Loucy (cell line): ENCODE measurements at regions not wholly inside any gene's neighbourhood (a gene's known extent, or its start where the extent isn't known, plus 50 kb on each side); places are given as distances from the start of the nearest gene placed in this dataset.

Source experiments
- EZH2phosphoT487 ChIP-seq: fragments of 200-600 bp; IDR thresholded peaks from 2 replicates; pipeline ENCODE4 v1.6.1; 2018; ENCODE audit warnings: antibody characterized with exemption, mild to moderate bottlenecking, moderate library complexity, borderline replicate concordance
- TF ChIP-seq, protein P1 (sequence below): fragments of 200-600 bp; sonication (generic); conservative IDR thresholded peaks from 2 replicates; pipeline ENCODE4 v1.5.1; 2014; ENCODE audit warnings: mild to moderate bottlenecking, antibody characterized with exemption, low read length

GRCh38 chr7:109893231-109893630, 1197.7 kb upstream of the LRRN3 start:
- TF ChIP-seq, protein P1, sequence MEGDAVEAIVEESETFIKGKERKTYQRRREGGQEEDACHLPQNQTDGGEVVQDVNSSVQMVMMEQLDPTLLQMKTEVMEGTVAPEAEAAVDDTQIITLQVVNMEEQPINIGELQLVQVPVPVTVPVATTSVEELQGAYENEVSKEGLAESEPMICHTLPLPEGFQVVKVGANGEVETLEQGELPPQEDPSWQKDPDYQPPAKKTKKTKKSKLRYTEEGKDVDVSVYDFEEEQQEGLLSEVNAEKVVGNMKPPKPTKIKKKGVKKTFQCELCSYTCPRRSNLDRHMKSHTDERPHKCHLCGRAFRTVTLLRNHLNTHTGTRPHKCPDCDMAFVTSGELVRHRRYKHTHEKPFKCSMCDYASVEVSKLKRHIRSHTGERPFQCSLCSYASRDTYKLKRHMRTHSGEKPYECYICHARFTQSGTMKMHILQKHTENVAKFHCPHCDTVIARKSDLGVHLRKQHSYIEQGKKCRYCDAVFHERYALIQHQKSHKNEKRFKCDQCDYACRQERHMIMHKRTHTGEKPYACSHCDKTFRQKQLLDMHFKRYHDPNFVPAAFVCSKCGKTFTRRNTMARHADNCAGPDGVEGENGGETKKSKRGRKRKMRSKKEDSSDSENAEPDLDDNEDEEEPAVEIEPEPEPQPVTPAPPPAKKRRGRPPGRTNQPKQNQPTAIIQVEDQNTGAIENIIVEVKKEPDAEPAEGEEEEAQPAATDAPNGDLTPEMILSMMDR, result no peak
- no peak for TF ChIP-seq EZH2phosphoT487
